AG10803 (cell line): ENCODE measurements at regions not wholly inside any gene's neighbourhood (a gene's known extent, or its start where the extent isn't known, plus 50 kb on each side); places are given as distances from the start of the nearest gene placed in this dataset.
"Not testable (repeated sequence)": the region's sequence is repeated elsewhere in the genome, so short reads cannot be mapped to it uniquely, and the experiment has no call there.

ENCODE experiments used
- DNase-seq: peaks from one replicate; pipeline ENCODE4 v3.0.0; 2010; ENCODE audit warnings: low read depth
- H3K4me3 ChIP-seq: 2 replicates; pipeline ENCODE4 v1.5.1; 2011; ENCODE audit warnings: mild to moderate bottlenecking, low read length, control low read depth
- CTCF ChIP-seq: conservative IDR thresholded peaks from 2 replicates; pipeline ENCODE4 v1.5.1; 2011; ENCODE audit warnings: mild to moderate bottlenecking, low read length, control low read depth, inconsistent platforms

- TF ChIP-seq CTCF = no peak
- no peak overlapping the region for H3K4me3 ChIP-seq
- DNase-seq = no peak
Observed at GRCh38 chr4:170170861-170171260, 81.1 kb upstream of the AADAT start.

GRCh38 chr4:170169699-170170098, 79.9 kb upstream of the AADAT start:
- H3K4me3 ChIP-seq = no peak overlapping the region
- no peak for TF ChIP-seq CTCF
- DNase-seq = no peak

- no peak for DNase-seq
- H3K4me3 ChIP-seq = no peak overlapping the region
- no peak for TF ChIP-seq CTCF
Observed at GRCh38 chr4:170167678-170168077, 77.9 kb upstream of the AADAT start.

GRCh38 chr4:170166193-170166592, 76.4 kb upstream of the AADAT start:
- H3K4me3 ChIP-seq, DNase-seq: not testable (repeated sequence)

GRCh38 chr4:170162416-170162815, 72.7 kb upstream of the AADAT start:
- TF ChIP-seq CTCF = no peak
- DNase-seq = no peak
- H3K4me3 ChIP-seq = no peak overlapping the region

GRCh38 chr4:170157670-170158069, 67.9 kb upstream of the AADAT start:
- no peak for TF ChIP-seq CTCF
- DNase-seq = no peak
- H3K4me3 ChIP-seq = no peak overlapping the region

- DNase-seq = no peak
- no peak for TF ChIP-seq CTCF
- no peak overlapping the region for H3K4me3 ChIP-seq
Observed at GRCh38 chr4:170145120-170145519, 55.4 kb upstream of the AADAT start.

- peak; percentile 37 for DNase-seq
- no peak for TF ChIP-seq CTCF
- no peak overlapping the region for H3K4me3 ChIP-seq
Observed at GRCh38 chr4:170139764-170140163, 50.0 kb upstream of the AADAT start.
